ENCODE measurements at regions not wholly inside any gene's neighbourhood (a gene's known extent, or its start where the extent isn't known, plus 50 kb on each side); places are given as distances from the start of the nearest gene placed in this dataset.

DNA sequence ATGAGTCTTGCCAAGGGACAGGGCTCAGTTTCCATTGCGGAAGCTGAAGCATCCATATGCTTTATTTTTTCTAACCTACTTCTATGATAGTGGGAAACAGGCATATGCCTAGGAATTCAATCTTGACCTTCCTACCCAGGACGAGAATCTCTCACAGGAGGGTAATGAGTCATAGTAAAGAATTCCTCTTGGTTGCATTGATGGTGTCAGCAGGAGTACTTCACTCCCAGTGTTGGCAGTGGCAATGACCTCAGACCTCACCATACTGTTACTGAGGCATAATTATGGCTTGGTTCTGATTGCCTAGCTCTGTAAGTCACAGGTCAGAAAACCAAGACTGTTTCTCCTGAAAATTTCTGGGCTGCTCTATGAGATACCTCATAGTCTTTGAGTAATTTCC lies 552.9 kb downstream of the ARL4A start:
- no peaks in the 10 kb centered on the region for H3K9me3 ChIP-seq (ENCODE audit: low read depth, low read length, poor library complexity, severe bottlenecking)
- peaks cover 21% of the 10 kb centered on the region for H3K27me3 ChIP-seq (replicated peaks; ENCODE audit: insufficient read depth, low read depth, low read length, poor library complexity)
- CTCF ChIA-PET, result no interaction called here
- POLR2A ChIA-PET (ENCODE audit: low non-redundant PET), result no interaction called here
- no peak overlapping the region for H3K4me3 ChIP-seq (ENCODE audit: low read depth, low read length, poor library complexity, severe bottlenecking)
- BruUV-seq (replicated peaks), result no TSS peak
- H3K27ac ChIP-seq (ENCODE audit: low read depth, low read length, poor library complexity, severe bottlenecking), result no peak overlapping the region
- TF ChIP-seq, protein P1, sequence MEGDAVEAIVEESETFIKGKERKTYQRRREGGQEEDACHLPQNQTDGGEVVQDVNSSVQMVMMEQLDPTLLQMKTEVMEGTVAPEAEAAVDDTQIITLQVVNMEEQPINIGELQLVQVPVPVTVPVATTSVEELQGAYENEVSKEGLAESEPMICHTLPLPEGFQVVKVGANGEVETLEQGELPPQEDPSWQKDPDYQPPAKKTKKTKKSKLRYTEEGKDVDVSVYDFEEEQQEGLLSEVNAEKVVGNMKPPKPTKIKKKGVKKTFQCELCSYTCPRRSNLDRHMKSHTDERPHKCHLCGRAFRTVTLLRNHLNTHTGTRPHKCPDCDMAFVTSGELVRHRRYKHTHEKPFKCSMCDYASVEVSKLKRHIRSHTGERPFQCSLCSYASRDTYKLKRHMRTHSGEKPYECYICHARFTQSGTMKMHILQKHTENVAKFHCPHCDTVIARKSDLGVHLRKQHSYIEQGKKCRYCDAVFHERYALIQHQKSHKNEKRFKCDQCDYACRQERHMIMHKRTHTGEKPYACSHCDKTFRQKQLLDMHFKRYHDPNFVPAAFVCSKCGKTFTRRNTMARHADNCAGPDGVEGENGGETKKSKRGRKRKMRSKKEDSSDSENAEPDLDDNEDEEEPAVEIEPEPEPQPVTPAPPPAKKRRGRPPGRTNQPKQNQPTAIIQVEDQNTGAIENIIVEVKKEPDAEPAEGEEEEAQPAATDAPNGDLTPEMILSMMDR (conservative IDR thresholded peaks at IDR 0.05; ENCODE audit: low read depth, low read length), result no peak
- no peak for TF ChIP-seq EZH2 (IDR thresholded peaks at IDR 0.05; ENCODE audit: borderline replicate concordance, low read depth, low read length, poor library complexity, severe bottlenecking)
- no peaks in the 10 kb centered on the region for H3K4me1 ChIP-seq (ENCODE audit: insufficient read depth, low read length, poor library complexity, severe bottlenecking)
- H3K36me3 ChIP-seq (ENCODE audit: insufficient read depth, low read length, poor library complexity, severe bottlenecking), result no peaks in the 10 kb centered on the region
- intact Hi-C loops (cut with micrococcal nuclease; ENCODE audit: unreplicated experiment), result no loop called here
- peak; percentile 1 for DNase-seq (ENCODE audit: low spot score)

GRCh38 chr7:13241416-13241815 lies 554.0 kb downstream of the ARL4A start:
- no peak for TF ChIP-seq EZH2 (IDR thresholded peaks at IDR 0.05; ENCODE audit: borderline replicate concordance, low read depth, low read length, poor library complexity, severe bottlenecking)
- TF ChIP-seq, protein P1 (conservative IDR thresholded peaks at IDR 0.05; ENCODE audit: low read depth, low read length), result no peak
- intact Hi-C loops (cut with micrococcal nuclease; ENCODE audit: unreplicated experiment), result no loop called here
- ChIA-PET CTCF (no interaction called here), POLR2A (ENCODE audit: low non-redundant PET) (no interaction called here)
- Histone ChIP-seq H3K4me3 (ENCODE audit: low read depth, low read length, poor library complexity, severe bottlenecking) (no peak overlapping the region), H3K36me3 (ENCODE audit: insufficient read depth, low read length, poor library complexity, severe bottlenecking) (no peaks in the 10 kb centered on the region), H3K27ac (ENCODE audit: low read depth, low read length, poor library complexity, severe bottlenecking) (no peak overlapping the region), H3K9me3 (ENCODE audit: low read depth, low read length, poor library complexity, severe bottlenecking) (no peaks in the 10 kb centered on the region), H3K27me3 (replicated peaks; ENCODE audit: insufficient read depth, low read depth, low read length, poor library complexity) (peaks cover 17% of the 10 kb centered on the region), H3K4me1 (ENCODE audit: insufficient read depth, low read length, poor library complexity, severe bottlenecking) (no peaks in the 10 kb centered on the region)
- BruUV-seq (replicated peaks), result no TSS peak
- DNase-seq (ENCODE audit: low spot score), result no peak

- H3K4me1 ChIP-seq (ENCODE audit: insufficient read depth, low read length, poor library complexity, severe bottlenecking), result no peaks in the 10 kb centered on the region
- peaks cover 11% of the 10 kb centered on the region for H3K27me3 ChIP-seq (replicated peaks; ENCODE audit: insufficient read depth, low read depth, low read length, poor library complexity)
- H3K27ac ChIP-seq (ENCODE audit: low read depth, low read length, poor library complexity, severe bottlenecking), result no peak overlapping the region
- DNase-seq (ENCODE audit: low spot score), result no peak
- ChIA-PET CTCF (no interaction called here), POLR2A (ENCODE audit: low non-redundant PET) (no interaction called here)
- TF ChIP-seq EZH2 (IDR thresholded peaks at IDR 0.05; ENCODE audit: borderline replicate concordance, low read depth, low read length, poor library complexity, severe bottlenecking), result no peak
- TF ChIP-seq, protein P1 (conservative IDR thresholded peaks at IDR 0.05; ENCODE audit: low read depth, low read length), result no peak
- H3K36me3 ChIP-seq (ENCODE audit: insufficient read depth, low read length, poor library complexity, severe bottlenecking), result no peaks in the 10 kb centered on the region
- no peaks in the 10 kb centered on the region for H3K9me3 ChIP-seq (ENCODE audit: low read depth, low read length, poor library complexity, severe bottlenecking)
- BruUV-seq (replicated peaks), result no TSS peak
- intact Hi-C loops (cut with micrococcal nuclease; ENCODE audit: unreplicated experiment), result no loop called here
- no peak overlapping the region for H3K4me3 ChIP-seq (ENCODE audit: low read depth, low read length, poor library complexity, severe bottlenecking)
Measured at GRCh38 chr7:13257661-13258060, 570.2 kb downstream of the ARL4A start.
